Vagina (tissue), 2 donors: ENCODE measurements at regions not wholly inside any gene's neighbourhood (a gene's known extent, or its start where the extent isn't known, plus 50 kb on each side); places are given as distances from the start of the nearest gene placed in this dataset.

Source experiments
- DNase-seq, 2 donors: peaks; one replicate each; pipeline ENCODE4 v3.0.0-alpha.2; 2017; ENCODE audit errors: extremely low spot score in 2 of 2
- H3K27ac ChIP-seq: fragments of 200-600 bp; sonication (generic); one replicate; pipeline ENCODE4 v1.5.1; 2019
- H3K27me3 ChIP-seq: fragments of 200-600 bp; sonication (generic); one replicate; pipeline ENCODE4 v1.5.1; 2019
- H3K36me3 ChIP-seq, 2 donors: fragments of 200-600 bp; sonication (generic); one replicate each; pipeline ENCODE4 v1.5.1; 2017 to 2019
- H3K4me1 ChIP-seq: fragments of 200-600 bp; sonication (generic); one replicate; pipeline ENCODE4 v1.5.1; 2019
- H3K4me3 ChIP-seq, 2 donors: fragments of 200-600 bp; sonication (generic); 1 replicate in 1 of 2; 2 replicates in 1 of 2; pipeline ENCODE4 v1.5.1; 2016 to 2019
- H3K9me3 ChIP-seq: fragments of 200-600 bp; sonication (generic); one replicate; pipeline ENCODE4 v1.5.1; 2019
- CTCF ChIP-seq, 3 experiments: fragments of 450-650 bp in 2 of 3; fragments of 200-600 bp in 1 of 3; sonication (generic) in 1 of 3; IDR thresholded peaks; one replicate each; pipeline ENCODE4 v1.5.1; 2017 to 2019; ENCODE audit warnings: antibody characterized with exemption in 3 of 3, mild to moderate bottlenecking in 2 of 3, moderate library complexity in 2 of 3
- POLR2A ChIP-seq, 2 donors: fragments of 450-650 bp; IDR thresholded peaks; one replicate each; pipeline ENCODE4 v1.6.1; 2017; ENCODE audit warnings: antibody characterized with exemption in 2 of 2, mild to moderate bottlenecking in 2 of 2, moderate library complexity in 2 of 2
- POLR2AphosphoS5 ChIP-seq, 2 donors: sonication (generic); formaldehyde crosslinking; IDR thresholded peaks; one replicate each; pipeline ENCODE4 v1.9.0; 2017; ENCODE audit warnings: antibody characterized with exemption in 2 of 2, mild to moderate bottlenecking in 2 of 2, low read depth in 1 of 2; ENCODE audit not compliant: insufficient read depth in 1 of 2
- intact Hi-C: fragments of 100-400 bp; cut with DNase I; formaldehyde crosslinking; loops from one replicate; pipeline ENCODE4 v1.15.1; 2023

- no peaks in the 10 kb centered on the region for H3K4me1 ChIP-seq
- no peaks in the 10 kb centered on the region for H3K27me3 ChIP-seq
- no peak for DNase-seq
- intact Hi-C loops, result no loop called here
- H3K9me3 ChIP-seq, result no peaks in the 10 kb centered on the region
- no peak overlapping the region for H3K27ac ChIP-seq
- no peak overlapping the region for H3K4me3 ChIP-seq
- H3K36me3 ChIP-seq, result no peaks in the 10 kb centered on the region
- TF ChIP-seq CTCF (IDR thresholded peaks at IDR 0.05) (no peak), POLR2AphosphoS5 (IDR thresholded peaks at IDR 0.05; ENCODE audit: insufficient read depth in 1 of 2, low read depth in 1 of 2) (no peak), POLR2A (IDR thresholded peaks at IDR 0.05) (no peak)
These were observed 1022.0 kb upstream of the TMEM132C start for GRCh38 chr12:127245009-127245408.

GRCh38 chr12:127245437-127245836, 1021.5 kb upstream of the TMEM132C start:
- Histone ChIP-seq H3K9me3 (no peaks in the 10 kb centered on the region), H3K27me3 (no peaks in the 10 kb centered on the region), H3K4me1 (no peaks in the 10 kb centered on the region), H3K36me3 (no peaks in the 10 kb centered on the region), H3K27ac (no peak overlapping the region), H3K4me3 (no peak overlapping the region)
- DNase-seq, result no peak
- no peak for TF ChIP-seq CTCF (IDR thresholded peaks at IDR 0.05)
- intact Hi-C loops, result no loop called here

- TF ChIP-seq POLR2AphosphoS5 (IDR thresholded peaks at IDR 0.05; ENCODE audit: insufficient read depth in 1 of 2, low read depth in 1 of 2) (no peak), CTCF (IDR thresholded peaks at IDR 0.05) (no peak), POLR2A (IDR thresholded peaks at IDR 0.05) (no peak)
- Histone ChIP-seq H3K9me3 (no peaks in the 10 kb centered on the region), H3K27me3 (no peaks in the 10 kb centered on the region), H3K4me1 (no peaks in the 10 kb centered on the region), H3K4me3 (no peak overlapping the region), H3K36me3 (no peaks in the 10 kb centered on the region), H3K27ac (no peak overlapping the region)
- no peak for DNase-seq
- intact Hi-C loops, result no loop called here
These were observed 1019.0 kb upstream of the TMEM132C start for GRCh38 chr12:127247937-127248336.

- H3K4me1 ChIP-seq, result no peaks in the 10 kb centered on the region
- H3K9me3 ChIP-seq, result no peaks in the 10 kb centered on the region
- intact Hi-C loops, result no loop called here
- H3K4me3 ChIP-seq, result no peak overlapping the region
- no peaks in the 10 kb centered on the region for H3K36me3 ChIP-seq
- no peak for DNase-seq
- H3K27ac ChIP-seq, result no peak overlapping the region
- TF ChIP-seq POLR2AphosphoS5 (IDR thresholded peaks at IDR 0.05; ENCODE audit: insufficient read depth in 1 of 2, low read depth in 1 of 2) (no peak), POLR2A (IDR thresholded peaks at IDR 0.05) (no peak), CTCF (IDR thresholded peaks at IDR 0.05) (no peak)
- H3K27me3 ChIP-seq, result no peaks in the 10 kb centered on the region
These were observed 1017.5 kb upstream of the TMEM132C start for GRCh38 chr12:127249428-127249827.

- Histone ChIP-seq H3K4me1 (no peaks in the 10 kb centered on the region), H3K4me3 (no peak overlapping the region), H3K36me3 (no peaks in the 10 kb centered on the region), H3K27me3 (no peaks in the 10 kb centered on the region), H3K27ac (no peak overlapping the region), H3K9me3 (no peaks in the 10 kb centered on the region)
- DNase-seq, result no peak
- intact Hi-C loops, result no loop called here
- TF ChIP-seq CTCF (IDR thresholded peaks at IDR 0.05) (no peak), POLR2AphosphoS5 (IDR thresholded peaks at IDR 0.05; ENCODE audit: insufficient read depth in 1 of 2, low read depth in 1 of 2) (no peak), POLR2A (IDR thresholded peaks at IDR 0.05) (no peak)
These were observed 1013.1 kb upstream of the TMEM132C start for GRCh38 chr12:127253797-127254327.
